ENCODE measurements at regions not wholly inside any gene's neighbourhood (a gene's known extent, or its start where the extent isn't known, plus 50 kb on each side); places are given as distances from the start of the nearest gene placed in this dataset.
"Not testable (repeated sequence)": the region's sequence is repeated elsewhere in the genome, so short reads cannot be mapped to it uniquely, and the experiment has no call there.

DNA sequence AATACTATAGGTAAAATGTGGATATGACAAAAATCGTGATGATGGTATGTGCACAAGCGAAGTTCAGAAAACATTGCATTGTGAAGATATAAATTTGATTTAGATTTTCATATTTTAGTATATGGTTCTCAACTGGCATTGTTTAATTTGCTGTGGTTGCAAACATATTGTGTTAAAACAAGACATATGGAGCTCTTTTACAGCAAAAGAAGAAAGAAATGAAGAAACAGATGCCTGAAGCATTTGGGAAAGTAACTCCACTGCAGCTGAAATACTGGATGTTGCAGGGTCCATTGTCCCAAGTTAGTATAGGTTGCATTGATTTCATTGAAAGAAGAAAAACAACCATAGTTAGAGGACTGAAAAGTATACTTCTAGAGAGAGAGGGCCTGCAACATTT, 185.8 kb upstream of the SSTR1 start:
- Histone ChIP-seq H2AFZ (ENCODE audit: low read depth, low read length) (no peak overlapping the region), H3K4me1 (ENCODE audit: insufficient read depth, low read length) (no peaks in the 10 kb centered on the region), H3K36me3 (ENCODE audit: insufficient read depth, low read length) (no peaks in the 10 kb centered on the region), H3K27me3 (ENCODE audit: insufficient read depth, low read length) (no peaks in the 10 kb centered on the region), H3K4me3 (ENCODE audit: low read length) (no peak overlapping the region), H3K9me3 (ENCODE audit: low read length) (no peaks in the 10 kb centered on the region)

DNA sequence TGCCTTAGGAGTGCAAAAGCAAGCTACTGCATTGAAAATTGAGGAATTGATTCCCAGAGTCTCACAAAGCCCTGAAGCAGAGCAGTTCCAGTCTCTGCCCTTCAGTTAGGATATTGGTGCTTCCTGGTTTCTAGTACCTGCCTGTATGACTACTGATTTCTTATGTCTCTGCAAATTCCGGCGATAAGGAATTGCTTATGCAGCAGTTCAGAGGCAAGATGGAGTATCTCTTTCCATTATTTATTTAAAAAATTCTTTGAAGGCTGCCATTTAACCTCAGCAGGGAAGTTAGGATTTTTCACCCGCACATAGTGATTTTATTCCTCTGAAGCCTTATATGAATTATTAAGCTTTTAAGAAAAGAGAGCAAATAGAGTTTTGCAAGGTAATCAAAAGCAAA, 184.9 kb upstream of the SSTR1 start:
- H3K9me3 ChIP-seq (ENCODE audit: low read length), result no peaks in the 10 kb centered on the region
- no peak overlapping the region for H2AFZ ChIP-seq (ENCODE audit: low read depth, low read length)
- no peaks in the 10 kb centered on the region for H3K36me3 ChIP-seq (ENCODE audit: insufficient read depth, low read length)
- H3K4me3 ChIP-seq (ENCODE audit: low read length), result no peak overlapping the region
- H3K27me3 ChIP-seq (ENCODE audit: insufficient read depth, low read length), result no peaks in the 10 kb centered on the region
- H3K4me1 ChIP-seq (ENCODE audit: insufficient read depth, low read length), result no peaks in the 10 kb centered on the region

DNA sequence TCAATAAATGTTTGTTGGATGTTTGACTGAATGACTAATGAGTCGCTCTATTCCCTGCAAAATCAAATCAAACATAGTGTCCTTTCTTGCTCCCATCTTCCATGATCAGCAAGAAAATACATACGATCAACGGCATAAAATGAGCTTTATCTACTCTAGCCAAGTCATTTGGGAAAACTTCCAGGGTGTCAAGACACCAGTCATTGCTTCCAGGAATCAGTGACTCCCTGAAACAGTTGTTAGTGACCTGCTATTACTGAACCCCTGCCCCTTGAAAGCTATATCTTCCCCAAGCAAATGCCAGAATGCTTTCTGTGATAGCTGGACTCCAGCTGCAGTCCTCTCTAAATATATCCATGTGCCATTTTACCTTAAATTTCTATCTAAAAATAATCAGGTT, 169.5 kb upstream of the SSTR1 start:
- H3K9me3 ChIP-seq (ENCODE audit: low read length), result no peaks in the 10 kb centered on the region
- no peaks in the 10 kb centered on the region for H3K27me3 ChIP-seq (ENCODE audit: insufficient read depth, low read length)
- no peak overlapping the region for H2AFZ ChIP-seq (ENCODE audit: low read depth, low read length)
- no peak overlapping the region for H3K4me3 ChIP-seq (ENCODE audit: low read length)
- H3K4me1 ChIP-seq (ENCODE audit: insufficient read depth, low read length), result no peaks in the 10 kb centered on the region
- H3K36me3 ChIP-seq (ENCODE audit: insufficient read depth, low read length), result no peaks in the 10 kb centered on the region

DNA sequence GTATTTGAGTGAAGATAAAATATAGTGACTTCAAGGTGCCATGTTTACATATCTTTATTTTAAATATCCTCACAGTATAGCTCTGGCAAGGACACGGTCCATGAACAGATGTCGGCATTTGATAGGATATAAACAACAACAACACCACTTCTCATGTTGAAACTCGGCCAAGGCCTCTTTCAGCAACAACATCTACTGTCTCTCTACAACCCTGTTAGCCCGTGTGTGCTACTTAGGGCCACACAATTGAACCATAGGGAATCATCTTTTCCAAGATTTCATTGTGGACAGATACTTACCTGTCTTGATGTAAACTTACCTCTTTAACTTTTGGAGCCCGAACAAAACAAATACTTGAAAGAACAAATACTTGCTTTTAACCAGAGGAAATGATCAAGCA, 168.7 kb upstream of the SSTR1 start:
- Histone ChIP-seq H3K4me3 (ENCODE audit: low read length) (no peak overlapping the region), H3K9me3 (ENCODE audit: low read length) (no peaks in the 10 kb centered on the region), H2AFZ (ENCODE audit: low read depth, low read length) (no peak overlapping the region), H3K27me3 (ENCODE audit: insufficient read depth, low read length) (no peaks in the 10 kb centered on the region), H3K4me1 (ENCODE audit: insufficient read depth, low read length) (no peaks in the 10 kb centered on the region), H3K36me3 (ENCODE audit: insufficient read depth, low read length) (no peaks in the 10 kb centered on the region)

DNA sequence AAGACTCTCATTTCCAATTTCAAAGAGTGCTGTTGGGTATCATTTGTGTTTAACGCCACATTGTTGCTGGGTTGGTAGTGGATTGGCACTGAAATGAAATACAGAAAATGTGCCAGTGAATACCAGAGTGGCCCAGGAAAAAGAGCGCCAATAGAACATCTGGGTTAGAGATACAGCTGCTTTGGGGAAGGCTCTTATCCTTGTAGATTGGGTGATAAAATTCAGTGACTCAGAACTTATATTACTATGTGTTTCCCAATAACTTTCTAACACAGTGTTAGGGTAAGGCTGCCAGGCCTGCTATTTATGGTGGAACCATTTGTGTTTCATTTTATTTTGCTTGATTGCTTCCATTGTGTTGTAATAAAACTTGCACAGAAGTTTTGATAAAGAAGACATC, 168.2 kb upstream of the SSTR1 start:
- Histone ChIP-seq H3K9me3 (ENCODE audit: low read length) (no peaks in the 10 kb centered on the region), H3K36me3 (ENCODE audit: insufficient read depth, low read length) (no peaks in the 10 kb centered on the region), H3K4me1 (ENCODE audit: insufficient read depth, low read length) (no peaks in the 10 kb centered on the region), H2AFZ (ENCODE audit: low read depth, low read length) (no peak overlapping the region), H3K27me3 (ENCODE audit: insufficient read depth, low read length) (no peaks in the 10 kb centered on the region), H3K4me3 (ENCODE audit: low read length) (no peak overlapping the region)

DNA sequence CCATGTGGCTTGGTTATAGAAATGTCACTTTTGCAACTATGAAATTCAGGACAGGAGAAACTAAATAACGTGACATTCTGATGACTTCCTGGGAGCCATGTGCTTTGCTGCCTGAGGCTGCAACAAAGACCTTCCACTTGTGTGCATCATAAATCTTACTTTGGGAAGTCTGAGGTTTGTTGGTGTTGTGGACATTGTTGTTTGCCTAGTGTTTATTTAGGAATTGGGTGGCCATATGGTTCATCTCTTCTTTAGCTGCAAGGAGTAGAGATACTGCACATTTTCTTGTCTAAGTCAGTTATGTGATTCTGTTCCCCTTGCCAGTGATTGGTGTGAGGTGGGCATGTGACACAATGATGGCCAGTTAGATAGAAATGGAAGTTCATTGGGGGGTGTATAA, 167.3 kb upstream of the SSTR1 start:
- H3K9me3 ChIP-seq (ENCODE audit: low read length), result no peaks in the 10 kb centered on the region
- no peaks in the 10 kb centered on the region for H3K27me3 ChIP-seq (ENCODE audit: insufficient read depth, low read length)
- no peaks in the 10 kb centered on the region for H3K36me3 ChIP-seq (ENCODE audit: insufficient read depth, low read length)
- no peak overlapping the region for H3K4me3 ChIP-seq (ENCODE audit: low read length)
- H2AFZ ChIP-seq (ENCODE audit: low read depth, low read length), result no peak overlapping the region
- no peaks in the 10 kb centered on the region for H3K4me1 ChIP-seq (ENCODE audit: insufficient read depth, low read length)

DNA sequence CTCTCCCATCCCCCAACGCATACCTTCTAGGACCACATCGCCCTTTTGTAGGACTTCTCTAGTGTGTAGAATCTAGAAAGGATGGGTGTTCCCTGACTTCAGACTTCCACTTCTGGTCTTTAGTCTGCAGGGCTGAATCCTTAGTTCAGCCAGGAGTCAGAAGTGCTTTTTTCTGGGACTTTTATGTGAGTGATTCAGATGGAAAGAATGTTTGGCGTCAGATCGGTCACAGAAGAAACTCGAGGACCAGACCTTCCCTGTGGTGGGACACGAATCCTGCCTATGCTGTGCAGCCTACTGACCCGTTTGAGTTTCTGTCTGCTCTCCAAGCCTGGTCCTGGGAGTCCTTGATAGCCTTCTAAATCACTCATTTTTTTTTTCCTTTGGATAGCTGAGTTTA, 165.4 kb upstream of the SSTR1 start:
- Histone ChIP-seq H2AFZ (ENCODE audit: low read depth, low read length) (no peak overlapping the region), H3K36me3 (ENCODE audit: insufficient read depth, low read length) (no peaks in the 10 kb centered on the region), H3K9me3 (ENCODE audit: low read length) (no peaks in the 10 kb centered on the region), H3K4me1 (ENCODE audit: insufficient read depth, low read length) (no peaks in the 10 kb centered on the region), H3K4me3 (ENCODE audit: low read length) (no peak overlapping the region), H3K27me3 (ENCODE audit: insufficient read depth, low read length) (no peaks in the 10 kb centered on the region)

DNA sequence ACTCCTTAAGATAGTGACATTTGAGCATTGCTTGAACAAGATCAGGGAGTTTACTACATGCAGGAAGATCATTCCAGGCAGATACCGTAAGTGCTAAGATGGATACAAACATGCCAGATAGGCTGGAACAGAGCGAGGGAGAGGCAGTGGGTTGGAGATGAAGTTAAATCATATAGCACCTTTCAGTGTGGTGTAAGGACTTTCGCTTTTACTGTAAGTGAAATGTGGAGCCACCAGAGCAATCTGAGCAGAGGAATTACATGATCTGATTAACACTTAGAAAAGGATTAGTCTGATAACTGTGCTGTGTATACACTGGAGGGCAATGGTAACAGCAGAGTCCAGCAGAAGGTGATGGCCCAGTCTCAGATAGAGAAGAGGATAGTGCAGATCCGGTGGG, 163.0 kb upstream of the SSTR1 start:
- Histone ChIP-seq H3K27me3 (ENCODE audit: insufficient read depth, low read length) (no peaks in the 10 kb centered on the region), H3K9me3 (ENCODE audit: low read length) (no peaks in the 10 kb centered on the region), H3K4me3 (ENCODE audit: low read length) (no peak overlapping the region), H3K36me3 (ENCODE audit: insufficient read depth, low read length) (no peaks in the 10 kb centered on the region), H3K4me1 (ENCODE audit: insufficient read depth, low read length) (no peaks in the 10 kb centered on the region), H2AFZ (ENCODE audit: low read depth, low read length) (no peak overlapping the region)

DNA sequence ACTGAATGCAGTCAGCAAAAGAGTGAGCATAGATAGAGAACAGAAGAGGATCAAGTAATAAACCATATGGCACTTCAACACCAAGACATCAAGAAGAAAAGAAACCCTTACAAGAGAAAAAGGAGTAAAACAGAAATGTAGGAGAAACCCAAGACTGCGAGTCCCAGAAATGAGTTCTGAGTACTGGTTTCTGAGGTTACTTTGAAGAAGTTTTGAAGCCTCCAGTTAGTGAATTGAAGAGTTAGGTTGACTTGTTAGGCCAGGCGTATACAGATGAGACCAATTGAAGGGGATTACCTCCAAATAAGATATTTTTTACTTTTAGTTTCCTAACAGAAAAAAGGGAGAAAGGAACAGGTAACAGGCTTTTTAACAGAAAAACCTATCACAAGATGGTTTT, 162.2 kb upstream of the SSTR1 start:
- Histone ChIP-seq H3K4me1 (ENCODE audit: insufficient read depth, low read length) (no peaks in the 10 kb centered on the region), H3K27me3 (ENCODE audit: insufficient read depth, low read length) (no peaks in the 10 kb centered on the region), H3K4me3 (ENCODE audit: low read length) (no peak overlapping the region), H3K9me3 (ENCODE audit: low read length) (no peaks in the 10 kb centered on the region), H2AFZ (ENCODE audit: low read depth, low read length) (no peak overlapping the region), H3K36me3 (ENCODE audit: insufficient read depth, low read length) (no peaks in the 10 kb centered on the region)

DNA sequence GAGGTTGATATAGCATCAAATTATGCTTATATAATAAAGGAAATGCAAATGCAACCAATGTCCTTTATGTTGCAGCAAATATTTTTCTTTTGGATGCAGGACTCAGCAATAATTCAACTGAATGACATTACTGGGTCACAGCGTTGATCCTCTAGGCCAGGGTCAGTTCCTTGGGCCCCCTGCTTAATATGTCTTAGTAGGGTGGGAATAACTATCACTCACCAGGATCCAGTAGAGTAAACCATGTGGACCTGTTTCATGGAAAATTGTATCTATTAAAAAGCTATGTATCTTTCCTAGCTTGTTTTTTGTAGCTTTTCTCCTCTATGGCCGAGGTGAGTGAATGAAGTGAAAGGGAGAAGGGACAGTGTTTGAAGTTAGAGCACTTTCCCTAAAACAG, 161.5 kb upstream of the SSTR1 start:
- no peaks in the 10 kb centered on the region for H3K9me3 ChIP-seq (ENCODE audit: low read length)
- no peaks in the 10 kb centered on the region for H3K36me3 ChIP-seq (ENCODE audit: insufficient read depth, low read length)
- H3K27me3 ChIP-seq (ENCODE audit: insufficient read depth, low read length), result no peaks in the 10 kb centered on the region
- H3K4me1 ChIP-seq (ENCODE audit: insufficient read depth, low read length), result no peaks in the 10 kb centered on the region
- no peak overlapping the region for H3K4me3 ChIP-seq (ENCODE audit: low read length)
- H2AFZ ChIP-seq (ENCODE audit: low read depth, low read length), result no peak overlapping the region

DNA sequence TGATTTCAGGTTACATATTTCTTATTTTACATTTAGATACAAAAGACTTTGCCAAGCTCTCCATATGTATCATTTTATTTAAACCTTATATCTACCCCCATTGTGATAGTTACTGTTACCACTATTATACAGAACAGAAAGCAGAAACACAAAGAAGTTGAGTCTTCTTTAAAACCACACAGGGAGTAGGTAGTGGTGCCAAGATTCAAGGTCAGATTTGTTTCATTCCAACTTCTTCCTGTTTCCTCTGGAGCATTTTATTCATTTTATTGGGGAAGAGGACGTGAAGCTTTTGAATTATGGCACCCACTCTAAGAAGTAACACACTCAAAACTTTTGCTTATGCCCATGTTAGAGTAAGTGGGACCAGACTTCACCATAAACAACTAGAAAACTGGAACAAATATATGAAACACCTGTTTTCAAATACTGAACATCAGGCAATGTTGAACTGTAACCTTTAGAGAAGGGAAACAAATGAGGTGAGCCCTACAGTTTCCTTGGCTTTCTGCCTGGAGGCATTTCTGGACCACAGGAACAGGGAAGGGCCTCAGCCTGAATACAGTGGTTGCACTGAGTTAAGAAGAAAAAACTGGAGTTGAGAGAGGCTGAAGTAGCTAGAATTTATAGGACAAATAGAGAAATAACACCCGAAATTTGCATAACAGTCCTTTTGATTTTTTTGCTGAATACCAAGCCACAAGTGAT, 160.4 kb upstream of the SSTR1 start:
- no peak overlapping the region for H2AFZ ChIP-seq (ENCODE audit: low read depth, low read length)
- H3K36me3 ChIP-seq (ENCODE audit: insufficient read depth, low read length), result no peaks in the 10 kb centered on the region
- no peaks in the 10 kb centered on the region for H3K9me3 ChIP-seq (ENCODE audit: low read length)
- no peak overlapping the region for H3K4me3 ChIP-seq (ENCODE audit: low read length)
- no peaks in the 10 kb centered on the region for H3K4me1 ChIP-seq (ENCODE audit: insufficient read depth, low read length)
- H3K27me3 ChIP-seq (ENCODE audit: insufficient read depth, low read length), result no peaks in the 10 kb centered on the region

DNA sequence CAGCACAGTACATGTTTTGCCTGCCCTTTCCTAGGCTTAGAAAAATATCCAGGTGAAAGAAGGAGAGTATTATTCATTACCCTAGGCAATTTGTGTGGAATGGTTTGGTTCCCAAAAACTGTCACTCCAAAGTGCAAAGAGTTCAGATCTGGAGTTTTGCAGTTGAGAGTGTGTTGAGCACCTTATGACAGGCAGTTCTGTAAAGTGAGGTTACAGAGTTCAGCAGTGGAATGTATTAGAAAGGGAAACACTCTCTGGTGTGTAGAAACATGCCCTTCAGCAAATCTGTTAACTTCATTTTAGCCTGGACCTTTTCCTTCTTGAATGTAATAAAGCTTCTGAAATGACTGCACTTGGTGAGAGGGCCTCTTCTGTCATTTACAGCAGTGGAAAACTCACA, 154.0 kb upstream of the SSTR1 start:
- H2AFZ ChIP-seq (ENCODE audit: low read depth, low read length), result no peak overlapping the region
- H3K4me3 ChIP-seq (ENCODE audit: low read length), result no peak overlapping the region
- no peaks in the 10 kb centered on the region for H3K9me3 ChIP-seq (ENCODE audit: low read length)
- no peaks in the 10 kb centered on the region for H3K27me3 ChIP-seq (ENCODE audit: insufficient read depth, low read length)
- peaks cover 4% of the 10 kb centered on the region for H3K4me1 ChIP-seq (ENCODE audit: insufficient read depth, low read length)
- no peaks in the 10 kb centered on the region for H3K36me3 ChIP-seq (ENCODE audit: insufficient read depth, low read length)

DNA sequence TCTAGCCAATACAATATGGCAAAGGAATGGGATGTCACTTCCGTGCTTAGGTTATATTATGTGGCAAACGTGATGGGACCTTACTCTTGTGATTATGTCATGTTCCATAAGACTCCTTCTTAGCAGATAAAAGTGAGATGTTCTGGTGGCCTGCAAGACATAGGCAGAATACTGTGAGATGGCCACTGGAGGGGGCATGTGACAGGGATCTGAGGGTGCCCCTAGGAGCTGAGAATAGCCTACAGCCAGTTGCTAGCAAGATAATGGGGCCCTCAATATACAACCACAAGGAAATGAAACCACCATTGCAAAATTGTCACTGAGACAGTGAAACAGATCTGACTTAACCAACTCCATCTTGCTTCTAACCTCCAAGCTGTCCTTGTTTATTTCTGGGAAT, 151.4 kb upstream of the SSTR1 start:
- Histone ChIP-seq H3K27me3 (ENCODE audit: insufficient read depth, low read length) (no peaks in the 10 kb centered on the region), H3K4me1 (ENCODE audit: insufficient read depth, low read length) (peaks cover 4% of the 10 kb centered on the region), H3K4me3 (ENCODE audit: low read length) (no peak overlapping the region), H3K9me3 (ENCODE audit: low read length) (no peaks in the 10 kb centered on the region), H2AFZ (ENCODE audit: low read depth, low read length) (no peak overlapping the region), H3K36me3 (ENCODE audit: insufficient read depth, low read length) (no peaks in the 10 kb centered on the region)

DNA sequence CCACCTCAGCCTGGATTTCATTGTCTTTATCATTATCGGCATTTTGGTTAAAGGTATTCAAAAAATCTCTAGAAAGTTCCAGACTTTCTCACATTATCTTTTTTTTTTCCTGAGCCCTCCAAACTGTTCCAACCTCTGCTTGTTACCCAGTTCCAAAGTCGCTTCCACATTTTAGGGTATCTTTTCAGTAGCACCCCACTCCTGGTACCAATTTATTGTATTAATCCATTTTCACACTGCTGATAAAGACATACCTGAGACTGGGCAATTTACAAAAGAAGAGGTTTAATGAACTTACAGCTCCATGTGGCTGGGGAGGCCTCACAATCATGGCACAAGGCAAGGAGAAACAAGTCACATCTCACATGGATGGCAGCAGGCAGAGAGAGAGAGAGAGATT, 145.5 kb upstream of the SSTR1 start:
- H3K36me3 ChIP-seq (ENCODE audit: insufficient read depth, low read length); H3K27me3 ChIP-seq (ENCODE audit: insufficient read depth, low read length); H3K4me1 ChIP-seq (ENCODE audit: insufficient read depth, low read length); H3K9me3 ChIP-seq (ENCODE audit: low read length); H3K4me3 ChIP-seq (ENCODE audit: low read length); H2AFZ ChIP-seq (ENCODE audit: low read depth, low read length): not testable (repeated sequence)

Measured in neuron (in vitro differentiated cells).